Mesenchymal stem cell (in vitro differentiated cells and primary cell): ENCODE measurements at regions not wholly inside any gene's neighbourhood (a gene's known extent, or its start where the extent isn't known, plus 50 kb on each side); places are given as distances from the start of the nearest gene placed in this dataset.

Experiments
- DNase-seq: peaks from one replicate; pipeline ENCODE4 v3.0.0-alpha.2; 2013
- H2AFZ ChIP-seq: one replicate; pipeline ENCODE4 v1.6.1; 2013; ENCODE audit warnings: low read depth, mild to moderate bottlenecking, control low read depth, inconsistent platforms, low read length, moderate library complexity
- H2AK5ac ChIP-seq: 2 replicates; pipeline ENCODE4 v1.6.1; 2013; ENCODE audit warnings: low read length, moderate library complexity, mild to moderate bottlenecking, inconsistent platforms; ENCODE audit not compliant: severe bottlenecking
- H2BK120ac ChIP-seq: one replicate; pipeline ENCODE4 v1.6.1; 2013; ENCODE audit warnings: low read depth, mild to moderate bottlenecking, inconsistent platforms, low read length, moderate library complexity
- H2BK12ac ChIP-seq, 2 experiments: one replicate each; pipeline ENCODE4 v1.6.1; 2013; ENCODE audit warnings: inconsistent platforms in 2 of 2, low read length in 2 of 2, mild to moderate bottlenecking in 2 of 2, moderate library complexity in 2 of 2, control low read depth in 1 of 2
- H2BK15ac ChIP-seq: one replicate; pipeline ENCODE4 v1.6.1; 2013; ENCODE audit warnings: mild to moderate bottlenecking, low read depth, inconsistent platforms; ENCODE audit not compliant: poor library complexity, severe bottlenecking
- H2BK5ac ChIP-seq: 2 replicates; pipeline ENCODE4 v1.6.1; 2013; ENCODE audit warnings: low read depth, mild to moderate bottlenecking, low read length, control low read depth, inconsistent platforms; ENCODE audit not compliant: poor library complexity, severe bottlenecking
- H3K14ac ChIP-seq, 2 experiments: one replicate each; pipeline ENCODE4 v1.6.1; 2013; ENCODE audit warnings: inconsistent platforms in 2 of 2, low read length in 2 of 2, control low read depth in 1 of 2, mild to moderate bottlenecking in 1 of 2, moderate library complexity in 1 of 2
- H3K18ac ChIP-seq, 2 experiments: one replicate each; pipeline ENCODE4 v1.6.1; 2013; ENCODE audit warnings: inconsistent platforms in 2 of 2, low read length in 2 of 2, control low read depth in 1 of 2, low read depth in 1 of 2, mild to moderate bottlenecking in 1 of 2
- H3K23ac ChIP-seq, 2 experiments: one replicate each; pipeline ENCODE4 v1.6.1; 2013; ENCODE audit warnings: inconsistent platforms in 2 of 2, low read length in 2 of 2, mild to moderate bottlenecking in 2 of 2, moderate library complexity in 2 of 2, control low read depth in 1 of 2
- H3K27ac ChIP-seq: 2 replicates; pipeline ENCODE4 v1.5.1; 2013; ENCODE audit warnings: mild to moderate bottlenecking, moderate library complexity, low read length, control low read depth, inconsistent platforms; ENCODE audit not compliant: poor library complexity, severe bottlenecking
- H3K27me3 ChIP-seq, 2 experiments: 2 replicates each; pipeline versions ENCODE4 v1.6.1 to v1.7.0; 2013; ENCODE audit warnings: low read length in 2 of 2, mild to moderate bottlenecking in 2 of 2, moderate library complexity in 2 of 2, control low read depth in 1 of 2, inconsistent platforms in 1 of 2; ENCODE audit not compliant: control insufficient read depth in 1 of 2, insufficient read depth in 1 of 2
- H3K36me3 ChIP-seq, 2 experiments: 2 replicates each; pipeline versions ENCODE4 v1.6.1 to v1.7.0; 2013; ENCODE audit warnings: low read length in 2 of 2, control low read depth in 1 of 2, inconsistent platforms in 1 of 2, low read depth in 1 of 2, mild to moderate bottlenecking in 1 of 2; ENCODE audit not compliant: insufficient read depth in 2 of 2, control insufficient read depth in 1 of 2
- H3K4ac ChIP-seq, 2 experiments: one replicate each; pipeline ENCODE4 v1.6.1; 2013; ENCODE audit warnings: inconsistent platforms in 2 of 2, low read length in 2 of 2, mild to moderate bottlenecking in 2 of 2, moderate library complexity in 2 of 2, control low read depth in 1 of 2, low read depth in 1 of 2
- H3K4me1 ChIP-seq: 2 replicates; pipeline ENCODE4 v1.6.1; 2013; ENCODE audit warnings: low read depth, low read length, control low read depth; ENCODE audit not compliant: control insufficient read depth, insufficient read depth
- H3K4me2 ChIP-seq: 2 replicates; pipeline ENCODE4 v1.6.1; 2013; ENCODE audit warnings: low read length, mild to moderate bottlenecking, inconsistent platforms; ENCODE audit not compliant: poor library complexity, severe bottlenecking
- H3K4me3 ChIP-seq, 2 experiments: 2 replicates each; pipeline versions ENCODE4 v1.5.1 to v1.7.0; 2013; ENCODE audit warnings: low read length in 2 of 2, mild to moderate bottlenecking in 2 of 2, control low read depth in 1 of 2, low read depth in 1 of 2; ENCODE audit not compliant: insufficient read depth in 1 of 2
- H3K79me1 ChIP-seq: replicated peaks from 2 replicates; pipeline ENCODE4 v1.6.1; 2013; ENCODE audit warnings: mild to moderate bottlenecking, control low read depth, low read length, inconsistent platforms; ENCODE audit not compliant: poor library complexity, severe bottlenecking
- H3K9ac ChIP-seq: 2 replicates; pipeline ENCODE4 v1.7.0; 2013; ENCODE audit warnings: mild to moderate bottlenecking, low read length, moderate library complexity
- H3K9me3 ChIP-seq: 2 replicates; pipeline ENCODE4 v1.7.0; 2013; ENCODE audit warnings: mild to moderate bottlenecking, low read length; ENCODE audit not compliant: control insufficient read depth
- H4K8ac ChIP-seq: one replicate; pipeline ENCODE4 v1.6.1; 2013; ENCODE audit warnings: inconsistent platforms, mild to moderate bottlenecking, low read length, moderate library complexity
- H4K91ac ChIP-seq: one replicate; pipeline ENCODE4 v1.6.1; 2013; ENCODE audit warnings: mild to moderate bottlenecking, low read length, inconsistent platforms
- WGBS: methylation state at CpG from one replicate; pipeline ENCODE4 v1.1.7; 2013; ENCODE audit warnings: mixed read lengths; 5-methylcytosine and 5-hydroxymethylcytosine counted together

DNA sequence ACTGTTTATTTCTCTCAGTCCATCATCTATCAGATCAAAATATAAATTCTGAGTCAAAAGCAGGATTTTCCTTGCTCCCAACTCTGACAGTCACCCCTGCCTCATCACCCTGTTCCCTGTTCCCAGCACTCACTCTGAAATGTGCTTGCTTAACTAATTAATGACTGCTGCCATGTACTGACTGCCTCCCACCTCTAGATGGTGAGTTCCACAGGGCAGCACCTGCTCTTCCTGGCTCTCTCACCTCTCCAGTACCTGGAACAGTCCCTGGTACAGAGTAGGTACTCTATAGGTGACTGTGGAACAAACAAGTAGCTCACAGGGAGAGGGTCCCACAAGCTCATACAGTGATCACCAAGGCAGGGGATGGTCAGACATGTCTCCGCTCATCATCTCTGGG lies 114.3 kb upstream of the C16orf82 start:
- 92% methylated on average over 1 of the region's 1 CpG for WGBS

DNA sequence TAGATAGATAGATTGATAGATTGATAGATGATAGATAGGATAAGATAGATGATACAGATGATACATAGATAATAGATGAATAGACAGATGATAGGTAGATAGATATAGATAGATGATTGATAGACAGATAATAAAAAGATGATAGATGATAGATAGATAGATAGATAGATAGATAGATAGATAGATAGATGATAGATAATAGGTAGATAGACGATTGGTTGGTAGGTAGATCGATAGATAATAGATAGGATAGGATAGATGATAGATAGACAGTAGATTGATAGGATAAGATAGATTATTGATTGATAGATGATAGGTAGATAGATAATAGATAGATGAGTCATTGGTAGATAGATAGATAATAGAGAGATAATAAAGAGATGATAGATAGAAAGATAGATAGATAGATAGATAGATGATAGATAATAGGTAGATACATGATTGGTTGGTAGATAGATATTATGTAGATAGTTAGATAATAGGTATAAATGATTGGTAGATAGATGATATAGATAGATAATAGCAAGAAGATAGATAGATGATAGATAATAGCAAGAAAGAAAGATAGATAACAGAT lies 109.4 kb upstream of the C16orf82 start:
- H4K91ac ChIP-seq: no peak overlapping the region
- H3K4ac ChIP-seq: no peak overlapping the region
- no peak overlapping the region for H4K8ac ChIP-seq
- H3K4me1 ChIP-seq: no peaks in the 10 kb centered on the region
- H3K79me1 ChIP-seq: no peaks in the 10 kb centered on the region
- no peak overlapping the region for H3K27ac ChIP-seq
- no peaks in the 10 kb centered on the region for H3K9me3 ChIP-seq
- H3K4me2 ChIP-seq: no peak overlapping the region
- H3K9ac ChIP-seq: no peak overlapping the region
- H2BK12ac ChIP-seq: no peak overlapping the region
- no peak overlapping the region for H3K4me3 ChIP-seq
- no peaks in the 10 kb centered on the region for H3K36me3 ChIP-seq
- H2BK120ac ChIP-seq: no peak overlapping the region
- no peak overlapping the region for H2BK15ac ChIP-seq
- H3K18ac ChIP-seq: no peak overlapping the region
- H3K23ac ChIP-seq: no peak overlapping the region
- no peak for DNase-seq
- 82% methylated on average over 2 of the region's 2 CpGs for WGBS
- H3K27me3 ChIP-seq: peaks cover 0 to 39% of the 10 kb centered on the region in 2 experiments
- no peak overlapping the region for H2BK5ac ChIP-seq
- no peak overlapping the region for H2AFZ ChIP-seq
- H3K14ac ChIP-seq: no peak overlapping the region
- H2AK5ac ChIP-seq: no peak overlapping the region

More for the DNA sequence above, 114.3 kb upstream of the C16orf82 start:
- Histone ChIP-seq H2BK5ac (no peak overlapping the region), H3K27ac (no peak overlapping the region), H3K9me3 (no peaks in the 10 kb centered on the region), H3K36me3 (no peaks in the 10 kb centered on the region), H3K9ac (no peak overlapping the region), H3K23ac (no peak overlapping the region), H3K4me3 (no peak overlapping the region), H3K4me2 (no peak overlapping the region), H4K8ac (no peak overlapping the region), H3K4ac (no peak overlapping the region), H3K79me1 (no peaks in the 10 kb centered on the region), H2BK120ac (no peak overlapping the region), H3K18ac (no peak overlapping the region), H2BK15ac (no peak overlapping the region), H3K27me3 (peaks cover 0 to 37% of the 10 kb centered on the region in 2 experiments), H2AK5ac (no peak overlapping the region), H2AFZ (no peak overlapping the region), H4K91ac (no peak overlapping the region), H3K14ac (no peak overlapping the region), H3K4me1 (no peaks in the 10 kb centered on the region), H2BK12ac (no peak overlapping the region)
- no peak for DNase-seq

DNA sequence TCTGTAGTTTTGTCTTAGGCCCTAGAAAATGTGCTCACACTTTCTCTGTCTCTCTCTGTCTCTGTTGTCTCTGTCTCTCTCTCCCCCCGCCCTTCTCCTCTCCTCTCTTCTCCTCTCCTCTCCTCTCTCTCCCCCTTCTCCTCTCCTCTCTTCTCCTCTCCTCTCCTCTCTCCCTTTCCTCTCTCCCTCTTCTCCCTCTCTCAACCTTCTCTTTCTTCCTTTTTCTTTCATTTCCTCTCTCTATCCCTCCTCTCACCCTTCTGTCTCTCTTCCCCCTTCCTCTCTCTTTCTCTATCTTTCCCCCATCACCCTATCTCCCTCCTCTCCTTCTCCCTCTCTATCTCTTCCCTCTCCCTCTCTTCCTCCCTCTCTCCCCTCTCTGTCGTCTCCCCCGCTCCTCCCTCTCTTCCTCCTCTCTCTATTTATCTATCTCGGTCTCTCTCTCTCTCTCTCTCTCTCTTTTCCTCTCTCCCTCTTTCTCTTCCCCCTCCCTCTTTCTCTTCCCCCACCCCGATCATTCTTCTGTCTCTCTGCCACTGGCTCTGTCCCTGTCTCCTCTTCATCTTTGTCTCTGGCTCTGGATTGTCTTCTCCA lies 107.2 kb upstream of the C16orf82 start:
- no peak for DNase-seq
- Histone ChIP-seq H4K91ac (no peak overlapping the region), H3K4ac (no peak overlapping the region), H2BK15ac (no peak overlapping the region), H3K36me3 (no peaks in the 10 kb centered on the region), H3K27ac (no peak overlapping the region), H3K14ac (no peak overlapping the region), H3K79me1 (no peaks in the 10 kb centered on the region), H3K9ac (no peak overlapping the region), H3K18ac (no peak overlapping the region), H3K4me2 (no peak overlapping the region), H2BK120ac (no peak overlapping the region), H3K23ac (no peak overlapping the region), H2BK12ac (no peak overlapping the region), H3K27me3 (peaks cover 0 to 42% of the 10 kb centered on the region in 2 experiments), H3K4me3 (no peak overlapping the region), H2BK5ac (no peak overlapping the region), H2AFZ (no peak overlapping the region), H3K4me1 (no peaks in the 10 kb centered on the region), H2AK5ac (no peak overlapping the region), H3K9me3 (no peaks in the 10 kb centered on the region), H4K8ac (no peak overlapping the region)
- WGBS: 67% methylated on average over 5 of the region's 5 CpGs

DNA sequence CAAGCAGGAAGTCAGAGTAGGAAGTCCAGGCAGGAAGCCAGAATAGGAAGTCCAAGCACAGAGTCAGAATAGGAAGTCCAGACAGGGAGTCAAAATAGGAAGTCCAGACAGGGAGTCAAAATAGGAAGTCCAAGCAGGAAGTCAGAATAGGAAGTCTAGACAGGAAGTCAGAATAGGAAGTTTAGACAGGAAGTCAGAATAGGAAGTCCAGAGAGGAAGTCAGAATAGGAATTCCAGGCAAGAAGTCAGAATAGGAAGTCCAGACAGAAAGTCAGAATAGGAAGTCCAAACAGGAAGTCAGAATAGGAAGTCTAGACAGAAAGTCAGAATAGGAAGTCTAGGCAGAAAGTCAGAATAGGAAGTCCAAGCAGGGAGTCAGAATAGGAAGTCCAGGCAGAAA lies 105.3 kb upstream of the C16orf82 start:
- H3K4ac ChIP-seq: no peak overlapping the region
- H3K9ac ChIP-seq: no peak overlapping the region
- H2BK5ac ChIP-seq: no peak overlapping the region
- H3K4me2 ChIP-seq: no peak overlapping the region
- H3K79me1 ChIP-seq: no peaks in the 10 kb centered on the region
- no peak overlapping the region for H3K27ac ChIP-seq
- H3K36me3 ChIP-seq: no peaks in the 10 kb centered on the region
- H4K8ac ChIP-seq: no peak overlapping the region
- H3K4me1 ChIP-seq: no peaks in the 10 kb centered on the region
- H2BK15ac ChIP-seq: no peak overlapping the region
- H2AK5ac ChIP-seq: no peak overlapping the region
- no peak overlapping the region for H2BK120ac ChIP-seq
- H3K9me3 ChIP-seq: no peaks in the 10 kb centered on the region
- H3K14ac ChIP-seq: no peak overlapping the region
- no peak overlapping the region for H2BK12ac ChIP-seq
- H3K27me3 ChIP-seq: peaks cover 0 to 37% of the 10 kb centered on the region in 2 experiments
- H2AFZ ChIP-seq: no peak overlapping the region
- no peak overlapping the region for H3K18ac ChIP-seq
- H3K23ac ChIP-seq: no peak overlapping the region
- H4K91ac ChIP-seq: no peak overlapping the region
- no peak overlapping the region for H3K4me3 ChIP-seq
- no peak for DNase-seq
